HG03439 (cell line): ENCODE measurements at regions not wholly inside any gene's neighbourhood (a gene's known extent, or its start where the extent isn't known, plus 50 kb on each side); places are given as distances from the start of the nearest gene placed in this dataset.
A peak's percentile ranks its signal among the peaks of the same experiment; 100 is the strongest.

Experiments
- ATAC-seq: cut with Tn5 transposase; IDR thresholded peaks from one replicate; pipeline ENCODE4 v1.9.1; 2021; ENCODE audit warnings: mild to moderate bottlenecking, moderate library complexity; ENCODE audit not compliant: unreplicated experiment

DNA sequence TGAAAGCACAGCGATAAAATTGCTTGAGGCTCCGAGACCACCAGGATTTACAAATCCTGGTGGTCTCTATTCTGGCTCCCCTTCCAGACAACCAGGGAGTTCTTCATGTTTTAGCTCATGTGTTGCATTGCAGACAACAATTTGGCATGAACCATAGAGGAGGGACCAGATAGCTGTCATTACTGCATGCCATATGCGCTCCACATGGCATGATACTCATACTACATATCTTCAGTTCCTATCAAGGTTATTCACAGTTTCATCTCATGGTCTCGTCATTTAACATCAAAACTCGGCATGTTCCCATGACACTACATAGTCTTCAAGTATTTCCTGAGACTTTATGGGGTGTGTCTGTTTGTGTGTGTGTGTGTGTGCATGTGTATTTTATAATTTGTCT lies 220.3 kb downstream of the OR13H1 start:
- ATAC-seq: no peak

DNA sequence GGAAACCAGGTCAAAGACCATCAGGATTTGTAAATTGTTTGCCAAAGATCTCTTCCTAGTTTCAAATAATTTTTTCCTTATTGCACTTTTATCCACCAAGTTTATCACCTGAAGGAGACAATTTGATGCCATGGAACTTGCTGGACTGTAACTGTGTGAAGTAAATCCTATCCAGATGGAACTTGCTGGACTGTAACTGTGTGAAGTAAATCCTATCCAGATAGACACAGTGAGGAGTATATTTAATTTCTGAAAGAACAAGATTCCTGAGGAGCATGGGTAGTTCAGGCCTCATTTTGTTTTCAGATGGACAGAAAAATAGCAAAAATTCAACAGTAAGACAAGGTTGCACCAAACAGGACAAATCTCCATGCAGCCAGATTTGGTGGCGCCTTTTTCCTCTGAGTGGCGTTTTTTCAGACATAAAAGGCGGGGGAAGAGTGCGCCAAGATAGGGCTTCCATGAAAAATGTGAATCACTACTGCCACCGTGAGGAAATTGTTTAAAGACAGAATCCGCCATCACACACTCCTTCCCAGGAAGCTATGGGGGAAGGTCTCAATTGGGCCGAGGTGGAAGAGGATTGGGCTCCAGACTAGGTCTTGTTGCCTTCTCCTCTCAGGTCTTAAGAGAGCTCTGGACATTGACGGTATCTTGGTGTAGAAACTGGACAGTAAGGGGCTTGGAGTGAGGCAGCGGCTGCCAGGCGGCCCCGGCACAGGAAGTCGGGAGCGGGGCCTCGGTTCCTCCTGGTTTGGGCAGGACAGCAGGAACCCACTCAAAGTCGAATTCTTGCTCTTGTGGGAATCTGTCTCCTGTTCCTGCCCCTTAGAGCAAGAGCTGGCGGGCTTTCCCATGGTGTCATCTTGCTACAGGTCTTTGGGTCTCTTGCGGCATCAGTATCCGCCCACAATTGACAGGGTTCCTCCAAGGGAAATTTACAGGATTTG lies 234.7 kb downstream of the OR13H1 start:
- no peak for ATAC-seq

DNA sequence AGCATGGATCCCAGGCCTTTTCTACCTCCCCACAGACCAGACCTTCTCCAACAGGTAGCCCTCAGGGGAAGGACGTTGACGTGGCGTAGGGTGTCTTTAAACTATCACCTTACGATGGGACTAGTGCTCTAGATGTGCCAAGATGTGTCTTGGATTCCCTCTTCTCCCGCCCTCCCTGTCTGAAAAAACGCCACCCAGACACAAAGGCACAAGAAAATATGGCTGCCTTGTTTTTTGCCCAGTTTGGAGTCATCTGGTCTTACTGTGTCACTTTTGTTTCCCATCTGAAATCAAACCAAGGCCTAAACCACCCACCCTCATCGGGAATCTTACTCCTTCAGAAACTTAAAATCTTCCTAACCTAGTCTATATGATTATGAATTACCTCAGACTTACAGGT lies 235.4 kb downstream of the OR13H1 start:
- no peak for ATAC-seq

DNA sequence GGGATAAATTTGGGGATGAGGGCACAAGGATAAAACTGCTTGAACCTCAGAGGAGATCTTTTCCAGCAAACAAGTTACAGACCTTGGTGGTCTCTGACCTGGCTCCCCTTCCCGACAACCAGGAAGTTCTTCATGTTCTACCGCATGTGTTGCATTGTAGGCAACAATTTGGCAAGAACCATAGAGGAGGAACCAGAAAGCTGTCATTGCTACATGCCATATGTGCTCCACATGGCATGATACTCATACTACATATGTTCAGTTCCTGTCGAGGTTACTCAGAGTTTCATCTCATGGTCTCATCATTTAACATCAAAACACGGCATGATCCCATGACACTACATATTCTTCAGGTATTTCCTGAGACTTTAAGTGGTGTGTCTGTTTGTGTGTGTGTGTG lies 235.9 kb downstream of the OR13H1 start:
- ATAC-seq: no peak

DNA sequence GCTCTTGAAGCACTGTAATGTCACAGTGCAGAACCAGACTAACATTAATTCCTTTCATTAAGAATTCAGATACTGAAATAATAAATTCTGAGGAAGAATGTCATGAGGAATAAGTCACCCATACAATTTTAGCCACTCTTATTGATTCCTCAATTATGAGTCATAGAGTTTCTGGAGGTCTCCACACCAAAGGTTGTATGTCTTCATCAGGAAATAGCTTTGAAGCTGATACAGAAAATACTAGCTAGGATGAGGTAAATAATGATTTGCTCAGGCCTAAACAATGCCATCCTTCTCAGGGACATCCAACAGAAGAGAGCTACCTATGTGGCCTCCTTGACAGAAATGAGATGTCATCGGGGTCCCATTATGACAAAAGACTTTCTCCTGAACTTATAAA lies 238.8 kb downstream of the OR13H1 start:
- ATAC-seq: no peak

DNA sequence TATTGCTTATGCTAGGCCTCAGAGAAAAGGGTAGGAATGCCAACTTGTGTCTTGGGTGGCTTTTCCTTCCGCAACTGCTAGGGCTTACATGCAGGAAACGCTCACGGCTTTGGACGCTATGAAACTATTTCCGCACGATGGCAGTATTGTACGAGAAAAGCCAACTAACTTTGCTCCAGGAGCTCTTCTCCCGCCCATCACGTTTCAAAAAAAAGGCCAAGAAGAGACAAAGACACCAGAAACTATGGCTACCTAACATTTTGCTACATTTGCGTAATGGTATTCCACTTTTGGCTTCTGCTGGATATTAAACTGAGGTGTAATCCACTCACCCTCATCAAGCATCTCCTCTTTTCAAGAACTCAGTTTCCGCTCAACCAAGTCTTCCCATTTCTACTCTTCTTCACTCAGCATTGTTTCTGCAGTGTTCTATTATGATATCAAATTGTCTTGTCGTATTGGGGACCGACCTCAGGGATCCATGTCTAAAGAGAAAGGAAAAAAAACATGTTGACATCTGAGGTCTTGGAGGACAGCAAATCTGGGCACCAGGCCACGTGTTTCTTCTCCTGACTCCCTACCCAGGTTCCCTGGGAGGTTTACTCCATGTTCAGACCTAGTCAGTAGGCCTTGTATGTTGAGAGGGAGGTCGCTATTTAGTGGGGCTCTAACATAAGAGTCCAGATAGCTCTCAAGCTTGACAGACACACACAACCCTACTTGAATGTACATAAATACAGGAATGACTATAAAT lies 239.4 kb upstream of the STK26 start:
- ATAC-seq: no peak

DNA sequence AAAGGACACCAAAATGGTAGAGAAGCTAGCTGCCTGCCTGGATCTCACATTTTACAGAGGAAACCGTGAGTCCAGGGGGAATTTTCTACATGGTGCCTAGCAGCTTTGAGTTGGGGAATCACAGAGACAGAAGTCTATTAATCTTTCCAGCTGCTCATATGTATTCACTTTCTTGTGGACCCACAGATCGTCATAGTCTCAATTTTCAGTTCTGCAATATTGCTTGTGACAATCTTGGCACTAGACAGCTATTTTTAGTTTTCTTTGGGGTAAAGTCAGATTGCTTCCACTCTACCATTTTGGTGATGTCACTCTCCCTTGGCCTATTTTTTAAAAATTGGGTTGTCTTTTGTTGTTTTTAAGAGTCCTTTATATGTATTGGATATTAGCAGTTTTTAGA lies 233.4 kb upstream of the STK26 start:
- no peak for ATAC-seq

DNA sequence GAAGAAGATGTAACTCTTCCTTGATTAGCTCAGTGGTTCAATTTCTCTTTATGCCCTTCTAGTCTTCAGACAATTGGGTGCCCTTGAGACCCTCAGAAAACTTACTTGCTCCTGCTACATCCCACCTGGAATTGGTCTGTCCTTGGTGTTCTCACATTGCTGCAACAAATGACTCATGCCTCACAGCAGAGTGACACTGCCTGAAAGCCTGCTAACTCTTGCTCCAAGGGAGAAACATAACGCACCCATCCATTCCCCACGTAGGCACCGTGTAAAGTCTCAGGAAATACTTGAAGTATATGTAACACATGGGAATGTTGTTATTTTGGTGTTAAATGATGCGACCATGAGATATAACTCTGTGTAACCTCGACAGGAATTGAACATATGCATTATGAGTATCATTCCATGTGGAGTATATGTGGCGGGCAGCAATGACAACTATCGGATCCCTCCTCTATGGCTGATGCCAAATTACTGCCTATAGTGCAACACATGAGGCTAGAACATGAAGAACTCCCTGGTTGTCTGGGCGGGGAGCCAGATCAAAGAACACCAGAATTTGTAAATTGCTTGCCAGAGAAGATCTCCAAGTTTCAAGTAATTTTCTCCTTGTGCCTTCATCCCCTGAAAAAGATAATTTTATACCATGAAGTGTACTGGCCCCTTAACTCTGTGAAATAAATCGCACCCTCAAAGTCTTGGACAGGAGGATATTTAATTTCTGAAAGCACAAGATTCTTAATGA lies 231.3 kb upstream of the STK26 start:
- ATAC-seq: no peak

DNA sequence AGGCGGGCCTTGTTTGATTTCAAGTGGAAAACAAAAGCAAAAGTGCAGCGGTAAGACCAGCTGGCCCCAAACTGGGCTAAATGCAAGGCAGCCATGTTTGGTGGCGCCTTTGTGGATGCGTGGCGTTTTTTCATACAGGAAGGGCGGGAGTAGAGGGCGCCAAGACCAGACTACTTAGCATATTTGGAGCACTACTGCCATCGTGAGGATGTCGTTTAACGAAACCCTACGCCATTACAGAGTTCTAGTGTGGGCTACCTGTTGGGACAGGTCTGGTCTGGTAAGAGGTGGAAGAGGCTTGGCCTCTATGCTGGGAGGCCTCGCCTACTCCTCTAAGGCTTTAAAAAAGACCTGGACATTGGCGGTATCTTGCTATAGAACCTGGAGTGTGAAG lies 230.7 kb upstream of the STK26 start:
- no peak for ATAC-seq

DNA sequence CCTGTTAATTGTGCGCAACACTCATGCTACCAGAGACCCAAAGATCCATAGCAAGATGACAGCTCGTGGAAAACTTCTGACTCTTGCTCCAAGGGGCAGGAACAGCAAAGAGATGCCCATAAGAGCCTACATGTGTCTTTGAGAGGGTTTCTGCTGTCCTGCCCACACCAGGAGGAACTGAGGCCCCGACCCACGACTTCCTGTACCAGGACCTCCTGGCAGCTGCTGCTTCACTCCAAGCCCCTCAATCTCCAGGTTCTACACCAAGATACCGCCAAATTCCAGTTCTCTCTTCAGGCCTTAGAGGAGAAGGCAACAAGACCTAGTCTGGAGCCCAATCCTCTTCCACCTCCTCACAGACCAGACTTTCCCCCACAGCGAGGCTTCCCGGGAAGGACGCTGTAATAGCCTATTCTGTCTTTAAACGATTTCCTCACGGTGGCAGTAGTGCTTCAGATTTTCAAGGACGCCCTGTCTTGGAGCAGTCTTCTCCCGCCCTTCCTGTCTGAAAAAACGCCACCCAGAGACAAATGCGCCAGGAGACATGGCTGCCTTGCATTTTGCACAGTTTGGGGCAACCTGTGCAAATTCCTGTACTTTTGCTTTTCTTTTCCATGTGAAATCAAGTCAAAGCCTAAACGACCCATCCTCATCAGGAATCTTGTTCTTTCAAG lies 230.2 kb upstream of the STK26 start:
- ATAC-seq: no peak

DNA sequence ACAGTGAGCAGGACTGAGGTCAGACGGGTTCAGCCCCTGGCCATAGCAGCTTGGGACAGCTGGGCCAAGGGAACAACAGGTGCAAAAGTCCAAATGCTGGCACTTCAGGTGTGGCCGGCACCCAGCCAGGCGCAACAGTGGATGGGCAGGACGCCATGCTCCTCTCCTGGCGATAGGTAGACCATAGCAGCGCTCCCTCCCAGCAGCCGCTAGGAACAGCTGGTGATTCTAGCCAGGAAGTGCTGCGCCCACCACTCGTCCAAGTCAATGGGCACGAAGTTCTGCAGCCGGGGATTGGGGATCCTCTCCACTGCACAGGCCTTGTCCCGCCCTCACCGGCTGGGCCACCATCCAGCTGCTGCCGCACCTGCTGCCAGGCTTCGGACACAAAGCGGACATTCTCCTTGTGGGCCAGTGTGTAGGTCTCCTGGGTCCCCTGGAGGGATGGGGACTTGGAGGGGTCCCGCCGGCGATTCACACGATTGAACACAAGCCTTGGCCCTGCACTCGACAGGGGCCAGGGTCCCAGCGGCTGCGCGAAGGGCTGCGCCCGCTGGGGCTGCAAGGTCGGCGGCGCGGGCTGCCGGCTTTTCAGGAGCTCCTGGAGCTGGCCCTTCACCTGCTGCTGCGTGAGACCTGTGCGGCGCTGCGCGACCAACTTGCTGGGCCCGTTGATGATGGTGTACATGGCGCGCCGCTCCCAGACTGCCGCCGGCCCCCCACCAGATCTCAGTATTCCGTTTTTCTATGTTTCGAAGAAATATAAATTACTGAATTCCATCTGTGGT lies 227.5 kb upstream of the STK26 start:
- ATAC-seq: no peak

DNA sequence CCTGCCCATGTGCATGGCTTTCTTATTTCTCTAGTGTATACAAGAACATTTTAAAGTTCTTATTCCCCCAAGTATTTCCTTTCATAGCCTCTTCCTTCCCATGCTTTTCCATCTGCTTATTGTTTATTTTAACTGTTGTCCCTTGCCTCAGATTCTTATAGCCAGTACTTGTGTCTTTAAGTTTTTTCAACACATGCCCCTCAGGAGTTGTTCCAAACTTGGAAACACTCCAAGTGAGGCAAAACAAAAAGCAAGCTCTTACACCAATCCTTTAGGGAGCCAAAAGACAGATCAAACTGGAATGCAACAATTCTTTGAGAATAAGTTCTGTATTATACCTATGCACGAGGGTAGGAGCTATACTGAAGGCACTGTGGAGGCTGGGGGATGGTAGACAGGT lies 222.0 kb upstream of the STK26 start:
- ATAC-seq: no peak

DNA sequence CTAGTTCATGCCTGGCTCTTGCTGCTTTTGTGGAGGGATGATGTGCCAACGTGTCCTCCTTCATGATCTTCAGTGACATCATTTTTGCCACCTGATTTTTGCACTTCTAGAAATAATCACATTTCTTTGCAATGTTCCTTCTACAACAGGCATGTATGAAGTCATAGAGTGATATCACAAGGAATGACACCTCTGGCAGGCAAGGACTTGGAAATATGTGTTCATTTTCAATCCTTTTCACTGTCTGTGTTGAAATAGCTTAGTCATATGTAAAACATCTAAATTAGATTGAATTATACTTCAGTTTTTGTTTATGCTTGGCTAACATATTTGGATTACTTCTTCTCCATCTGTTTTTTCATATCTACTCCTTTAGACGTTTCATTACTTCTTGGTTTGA lies 221.2 kb upstream of the STK26 start:
- no peak for ATAC-seq

DNA sequence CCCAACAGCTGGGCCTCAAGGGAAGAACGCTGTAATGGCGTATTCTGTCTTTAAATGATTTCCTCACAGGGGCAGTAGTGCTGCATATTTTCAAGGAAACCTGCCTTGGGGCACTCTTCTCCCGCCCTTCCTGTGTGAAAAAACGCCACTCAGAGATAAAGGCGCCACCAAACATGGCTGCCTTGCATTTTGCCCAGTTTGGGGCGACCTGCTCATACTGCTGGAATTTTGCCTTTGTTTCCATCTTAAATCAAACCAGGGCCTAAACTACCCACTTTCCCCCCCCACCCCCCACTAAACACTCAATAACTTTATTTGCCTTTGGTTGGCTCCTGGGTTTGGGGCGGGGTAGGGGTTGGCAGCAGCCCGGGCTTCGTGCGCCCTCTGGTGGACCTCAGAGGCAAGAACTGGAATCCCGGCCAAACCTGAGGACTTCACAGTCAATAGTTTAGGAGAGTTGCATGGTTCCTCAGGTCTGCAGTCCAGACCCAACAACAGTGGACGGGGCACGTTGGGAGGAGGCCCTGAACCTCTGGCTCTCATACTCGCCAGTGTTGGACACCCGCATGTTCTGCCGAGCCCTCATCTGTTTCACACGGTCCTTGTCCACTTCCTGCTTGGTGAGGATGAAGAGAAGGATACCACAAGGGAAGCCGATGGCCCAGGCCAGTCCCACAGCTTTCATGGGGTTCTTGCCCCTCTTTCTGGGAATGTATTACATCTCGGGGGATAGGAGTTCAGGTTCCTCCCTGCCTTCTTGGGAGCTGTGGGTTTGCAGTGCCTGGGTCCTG lies 220.1 kb upstream of the STK26 start:
- ATAC-seq: peak; percentile 63

DNA sequence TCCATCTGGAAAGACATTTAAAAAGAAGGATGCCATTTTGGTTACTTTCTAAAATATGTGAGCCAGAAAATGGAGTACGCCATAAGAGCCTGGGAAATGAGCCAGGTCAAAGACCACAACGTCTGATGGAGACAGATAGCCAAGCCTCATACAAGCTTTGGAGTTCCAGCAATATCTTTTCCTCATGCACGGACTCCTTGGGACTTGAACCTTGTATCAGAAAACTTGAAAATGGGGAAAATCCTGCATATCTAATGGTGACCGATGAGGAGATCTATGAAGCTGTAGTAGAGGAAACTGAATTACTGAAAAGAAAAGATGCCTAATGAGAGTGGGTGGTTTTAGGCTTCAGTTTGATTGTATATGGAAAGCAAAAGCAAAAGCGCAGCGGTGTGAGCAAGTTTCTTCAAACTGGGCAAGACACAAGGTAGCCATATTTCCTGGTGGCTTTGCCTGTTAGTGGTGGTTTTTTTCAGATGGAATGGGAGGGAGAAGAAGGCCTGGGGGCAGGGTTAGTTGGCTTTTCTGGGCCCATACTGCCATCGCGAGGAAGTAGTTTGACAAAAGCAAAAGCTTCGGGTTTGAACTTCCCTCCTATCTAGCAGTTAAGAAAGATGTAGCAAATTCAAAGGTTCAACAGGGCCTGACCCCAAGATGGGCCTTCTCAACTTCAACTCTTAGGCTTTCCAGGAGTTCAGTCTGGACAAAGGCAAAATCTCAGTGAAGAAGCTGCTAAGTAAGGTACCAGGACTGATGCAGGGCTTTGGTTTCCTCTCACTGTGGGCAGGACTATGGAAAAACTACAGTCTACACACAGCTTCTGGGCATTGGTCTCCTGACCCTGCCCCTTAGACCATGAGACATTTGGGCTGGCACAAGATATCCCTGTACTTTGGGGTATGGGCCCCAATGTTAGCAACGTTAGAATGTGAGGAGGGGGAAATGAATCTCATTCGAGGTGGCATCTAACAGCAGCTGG lies 210.0 kb upstream of the STK26 start:
- peak; percentile 75 for ATAC-seq

DNA sequence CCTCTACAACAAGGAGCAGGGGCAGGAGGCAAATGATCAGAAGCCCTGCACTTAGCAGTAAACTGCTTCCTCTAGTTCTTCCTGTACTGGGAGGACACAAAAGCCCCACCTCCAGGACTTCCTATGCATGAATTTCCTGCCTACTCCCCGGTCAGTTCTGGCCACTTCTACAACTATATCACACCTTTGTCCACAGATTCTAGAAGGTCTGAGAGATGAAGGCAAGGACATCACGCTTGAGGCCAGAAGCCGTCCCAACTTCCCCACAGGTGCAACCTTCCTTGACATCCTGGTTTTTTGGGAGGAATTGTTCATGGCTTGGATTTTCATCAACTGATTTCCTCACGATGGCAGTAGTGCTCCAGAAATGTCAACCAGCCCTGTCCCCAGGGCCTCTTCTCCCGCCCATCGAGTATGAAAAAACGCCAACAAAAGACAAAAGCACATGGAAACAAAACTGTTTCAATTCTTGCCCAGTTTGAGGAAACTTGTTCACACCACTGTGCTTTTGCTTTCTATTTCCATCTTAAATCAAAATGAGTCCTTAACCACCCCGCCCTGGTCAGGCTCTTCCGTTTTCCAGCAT lies 206.5 kb upstream of the STK26 start:
- peak; percentile 56 for ATAC-seq

DNA sequence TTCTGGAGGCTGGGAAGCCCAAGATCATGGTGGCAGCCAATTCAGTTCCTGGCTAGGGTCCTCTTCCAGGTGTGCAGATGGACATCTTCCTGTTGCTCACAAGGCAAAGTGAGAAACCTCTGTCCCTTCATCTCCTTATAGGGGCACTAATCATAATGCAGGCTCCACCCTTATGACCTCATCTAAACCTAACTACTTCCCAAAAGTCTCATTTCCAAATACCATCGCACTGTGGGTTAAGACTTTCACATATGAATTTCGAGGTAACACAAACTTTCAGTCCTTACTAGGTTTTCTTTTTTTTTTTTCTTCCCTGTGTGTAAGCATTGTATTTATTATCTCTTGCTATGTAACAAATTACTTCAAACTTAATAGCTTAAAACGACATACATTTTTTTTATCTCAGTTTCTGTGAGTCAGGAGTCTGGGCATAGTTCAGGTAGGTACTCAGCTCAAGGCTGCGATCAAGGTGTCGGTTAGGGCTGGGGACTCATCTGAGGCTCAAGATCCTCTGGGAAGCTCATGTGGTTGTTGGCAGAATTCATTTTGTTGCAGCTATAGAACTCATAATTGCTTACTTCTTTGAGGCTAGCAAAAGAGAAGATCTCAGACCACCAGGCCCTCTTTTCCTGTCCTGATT lies 204.7 kb upstream of the STK26 start:
- ATAC-seq: no peak
